Karpas-422 (cell line): ENCODE measurements at regions not wholly inside any gene's neighbourhood (a gene's known extent, or its start where the extent isn't known, plus 50 kb on each side); places are given as distances from the start of the nearest gene placed in this dataset.
A peak's percentile ranks its signal among the peaks of the same experiment; 100 is the strongest.

Experiments used
- DNase-seq: peaks from one replicate; pipeline ENCODE4 v3.0.0-alpha.2; 2015
- H2AFZ ChIP-seq: fragments of 200-600 bp; sonication (generic); 2 replicates; pipeline ENCODE4 v1.6.1; 2014; ENCODE audit warnings: antibody characterized with exemption, low read length, mixed read lengths
- H3K27ac ChIP-seq: fragments of 200-600 bp; sonication (generic); 2 replicates; pipeline ENCODE4 v1.5.1; 2014; ENCODE audit warnings: mild to moderate bottlenecking, low read length, moderate library complexity
- H3K27me3 ChIP-seq: fragments of 200-600 bp; sonication (generic); 2 replicates; pipeline ENCODE4 v1.6.1; 2014; ENCODE audit warnings: low read length, mixed read lengths
- H3K36me3 ChIP-seq: fragments of 200-600 bp; sonication (generic); 2 replicates; pipeline ENCODE4 v1.6.1; 2014; ENCODE audit warnings: low read length, mixed read lengths; ENCODE audit not compliant: insufficient read depth
- H3K4me1 ChIP-seq: fragments of 200-600 bp; sonication (generic); 2 replicates; pipeline ENCODE4 v1.6.1; 2014; ENCODE audit warnings: mild to moderate bottlenecking, low read length, mixed read lengths
- H3K4me2 ChIP-seq: fragments of 200-600 bp; sonication (generic); 2 replicates; pipeline ENCODE4 v1.6.1; 2014; ENCODE audit warnings: low read length, low read depth, mild to moderate bottlenecking; ENCODE audit not compliant: poor library complexity, severe bottlenecking
- H3K4me3 ChIP-seq: fragments of 200-600 bp; sonication (generic); 2 replicates; pipeline ENCODE4 v1.5.1; 2014; ENCODE audit warnings: mild to moderate bottlenecking, antibody characterized with exemption, low read length, mixed read lengths
- H3K79me2 ChIP-seq: fragments of 200-600 bp; sonication (generic); 2 replicates; pipeline ENCODE4 v1.6.1; 2014; ENCODE audit warnings: mild to moderate bottlenecking, low read length, mixed read lengths
- H3K9ac ChIP-seq: fragments of 200-600 bp; sonication (generic); 2 replicates; pipeline ENCODE4 v1.6.0; 2014; ENCODE audit warnings: low read length
- H3K9me2 ChIP-seq: fragments of 200-600 bp; sonication (generic), shearing (Covaris generic); replicated peaks from 2 replicates; pipeline ENCODE4 v1.6.0; 2014; ENCODE audit warnings: mild to moderate bottlenecking, low read length, moderate library complexity; ENCODE audit not compliant: insufficient read depth
- H3K9me3 ChIP-seq: fragments of 300-700, 200-600 bp; sonication (generic); 2 replicates; pipeline ENCODE4 v1.6.1; 2014; ENCODE audit warnings: low read length, mixed read lengths
- H4K20me1 ChIP-seq: fragments of 200-600 bp; sonication (generic); 2 replicates; pipeline ENCODE4 v1.6.1; 2014; ENCODE audit warnings: mild to moderate bottlenecking, antibody characterized with exemption, low read length, low read depth; ENCODE audit not compliant: insufficient read depth

DNA sequence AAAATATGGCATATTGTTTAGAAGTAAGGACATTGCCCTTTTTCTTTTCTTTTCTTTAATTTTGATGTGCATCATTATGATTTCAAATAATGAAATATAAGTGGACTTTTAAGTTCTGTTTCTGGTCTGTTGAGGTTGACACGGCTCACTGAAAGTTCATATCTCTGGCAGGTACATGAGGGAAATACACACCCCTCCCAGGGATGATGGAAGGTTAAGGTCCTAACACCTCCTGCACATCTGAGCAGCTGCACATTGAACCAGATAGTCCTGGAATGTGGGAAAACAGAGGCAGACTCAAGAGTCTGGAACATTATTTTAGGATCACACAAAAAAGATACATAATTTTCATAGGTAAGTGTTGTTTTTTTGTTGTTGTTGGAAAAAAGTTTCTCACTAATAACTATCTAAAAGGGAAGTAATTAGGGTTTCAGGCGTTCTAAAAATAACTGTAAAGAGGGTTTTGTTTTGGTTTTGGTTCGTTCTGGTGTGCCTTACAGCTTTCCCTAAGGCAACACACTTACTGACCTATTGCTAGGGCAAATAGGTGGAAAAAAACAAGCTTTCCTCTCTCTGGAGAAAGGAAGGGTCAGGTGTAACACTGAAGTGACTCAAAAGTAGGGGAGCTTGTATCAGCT is 201.2 kb upstream of the PRKCQ start:
- Histone ChIP-seq H3K27ac (no peak overlapping the region), H3K4me2 (no peak overlapping the region), H3K4me3 (no peak overlapping the region), H2AFZ (no peak overlapping the region), H3K9me3 (no peaks in the 10 kb centered on the region), H3K36me3 (no peaks in the 10 kb centered on the region), H3K4me1 (no peaks in the 10 kb centered on the region), H3K9me2 (no peaks in the 10 kb centered on the region), H3K27me3 (no peaks in the 10 kb centered on the region), H3K9ac (no peak overlapping the region), H3K79me2 (no peaks in the 10 kb centered on the region), H4K20me1 (no peaks in the 10 kb centered on the region)
- DNase-seq = no peak

DNA sequence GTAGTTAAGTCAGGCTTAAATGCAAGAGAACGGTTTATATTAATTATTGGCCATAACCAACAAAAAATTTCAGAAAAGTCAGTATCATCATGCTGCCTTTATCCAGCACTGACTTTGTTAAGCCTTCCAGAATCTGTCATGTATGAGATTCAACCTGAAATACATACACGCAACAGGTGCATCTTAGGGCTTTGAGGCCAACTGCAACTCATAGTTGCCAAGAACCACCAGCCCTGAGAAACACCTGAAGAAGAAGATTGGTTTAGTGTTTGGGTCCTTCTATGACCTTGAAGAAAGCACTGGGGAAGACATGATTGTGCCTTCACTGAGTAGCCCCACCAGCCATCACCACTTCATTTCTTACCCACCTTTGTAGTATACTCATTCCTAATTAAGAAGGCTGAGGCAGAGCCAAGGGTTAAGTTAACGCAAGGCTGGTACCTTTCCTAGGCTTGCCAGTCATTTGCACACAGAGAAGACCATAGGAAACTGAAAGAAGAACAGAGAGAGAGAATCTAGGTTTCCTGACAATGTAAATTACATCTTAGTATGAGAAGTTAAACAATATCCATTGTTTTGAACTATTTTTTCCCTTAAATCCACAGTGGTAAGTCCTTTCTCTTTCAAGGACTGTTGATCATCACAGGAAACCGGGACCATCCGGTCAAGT is 200.1 kb upstream of the PRKCQ start:
- Histone ChIP-seq H3K36me3 (no peaks in the 10 kb centered on the region), H3K4me2 (no peak overlapping the region), H3K27ac (no peak overlapping the region), H3K9me2 (no peaks in the 10 kb centered on the region), H3K79me2 (no peaks in the 10 kb centered on the region), H3K9ac (no peak overlapping the region), H3K9me3 (no peaks in the 10 kb centered on the region), H3K4me1 (no peaks in the 10 kb centered on the region), H4K20me1 (no peaks in the 10 kb centered on the region), H3K4me3 (no peak overlapping the region), H3K27me3 (no peaks in the 10 kb centered on the region), H2AFZ (no peak overlapping the region)
- DNase-seq = no peak

GRCh38 chr10:6778992-6779701 is 199.1 kb upstream of the PRKCQ start:
- no peak overlapping the region for H3K9ac ChIP-seq
- no peaks in the 10 kb centered on the region for H3K9me2 ChIP-seq
- H3K4me1 ChIP-seq = no peaks in the 10 kb centered on the region
- no peaks in the 10 kb centered on the region for H3K36me3 ChIP-seq
- no peaks in the 10 kb centered on the region for H3K79me2 ChIP-seq
- no peak overlapping the region for H3K4me3 ChIP-seq
- no peaks in the 10 kb centered on the region for H4K20me1 ChIP-seq
- H3K27me3 ChIP-seq = no peaks in the 10 kb centered on the region
- no peaks in the 10 kb centered on the region for H3K9me3 ChIP-seq
- no peak overlapping the region for H3K4me2 ChIP-seq
- no peak overlapping the region for H3K27ac ChIP-seq
- DNase-seq = no peak
- no peak overlapping the region for H2AFZ ChIP-seq

GRCh38 chr10:6776170-6776569 is 196.1 kb upstream of the PRKCQ start:
- Histone ChIP-seq H2AFZ (no peak overlapping the region), H4K20me1 (no peaks in the 10 kb centered on the region), H3K79me2 (no peaks in the 10 kb centered on the region), H3K4me3 (no peak overlapping the region), H3K27me3 (no peaks in the 10 kb centered on the region), H3K4me2 (no peak overlapping the region), H3K27ac (no peak overlapping the region), H3K9me3 (no peaks in the 10 kb centered on the region), H3K4me1 (no peaks in the 10 kb centered on the region), H3K36me3 (no peaks in the 10 kb centered on the region), H3K9ac (no peak overlapping the region), H3K9me2 (no peaks in the 10 kb centered on the region)
- DNase-seq = no peak

- Histone ChIP-seq H3K4me2 (no peak overlapping the region), H3K9ac (no peak overlapping the region), H3K4me3 (no peak overlapping the region), H3K4me1 (no peaks in the 10 kb centered on the region), H3K79me2 (no peaks in the 10 kb centered on the region), H3K27ac (no peak overlapping the region), H4K20me1 (no peaks in the 10 kb centered on the region), H3K36me3 (no peaks in the 10 kb centered on the region), H3K27me3 (no peaks in the 10 kb centered on the region), H3K9me2 (no peaks in the 10 kb centered on the region), H2AFZ (no peak overlapping the region), H3K9me3 (no peaks in the 10 kb centered on the region)
- DNase-seq = no peak
Measured at GRCh38 chr10:6774406-6774805, 194.3 kb upstream of the PRKCQ start.

DNA sequence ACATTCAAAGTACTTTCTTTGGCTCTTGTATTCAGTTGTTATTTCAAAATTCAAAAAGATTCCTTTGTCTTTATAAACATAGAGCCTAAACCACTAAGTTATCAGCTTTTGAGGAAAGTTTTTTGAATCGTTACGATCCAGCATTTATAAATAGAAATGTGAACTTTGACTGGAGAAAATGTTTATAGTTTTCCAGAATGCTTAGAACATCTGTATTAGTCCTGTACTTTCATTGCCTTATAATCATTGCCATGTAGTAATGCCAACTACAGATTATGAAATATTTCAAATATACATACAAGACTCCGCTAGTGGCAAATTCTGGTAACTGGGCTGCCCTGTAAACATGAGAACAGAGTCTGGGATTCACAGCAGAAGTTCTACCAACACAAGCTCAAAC is 191.3 kb upstream of the PRKCQ start:
- Histone ChIP-seq H3K9me3 (no peaks in the 10 kb centered on the region), H3K4me1 (no peaks in the 10 kb centered on the region), H3K27ac (no peak overlapping the region), H3K4me3 (no peak overlapping the region), H3K79me2 (no peaks in the 10 kb centered on the region), H3K36me3 (no peaks in the 10 kb centered on the region), H3K4me2 (no peak overlapping the region), H3K9me2 (no peaks in the 10 kb centered on the region), H3K9ac (no peak overlapping the region), H2AFZ (no peak overlapping the region), H4K20me1 (no peaks in the 10 kb centered on the region), H3K27me3 (no peaks in the 10 kb centered on the region)
- DNase-seq = no peak

- H3K4me3 ChIP-seq = no peak overlapping the region
- no peaks in the 10 kb centered on the region for H3K36me3 ChIP-seq
- no peak overlapping the region for H3K9ac ChIP-seq
- DNase-seq = no peak
- H3K9me3 ChIP-seq = no peaks in the 10 kb centered on the region
- H4K20me1 ChIP-seq = no peaks in the 10 kb centered on the region
- H3K79me2 ChIP-seq = no peaks in the 10 kb centered on the region
- H3K27me3 ChIP-seq = no peaks in the 10 kb centered on the region
- no peak overlapping the region for H2AFZ ChIP-seq
- H3K4me2 ChIP-seq = no peak overlapping the region
- no peaks in the 10 kb centered on the region for H3K4me1 ChIP-seq
- H3K9me2 ChIP-seq = no peaks in the 10 kb centered on the region
- H3K27ac ChIP-seq = no peak overlapping the region
Measured at GRCh38 chr10:6770846-6771245, 190.8 kb upstream of the PRKCQ start.

DNA sequence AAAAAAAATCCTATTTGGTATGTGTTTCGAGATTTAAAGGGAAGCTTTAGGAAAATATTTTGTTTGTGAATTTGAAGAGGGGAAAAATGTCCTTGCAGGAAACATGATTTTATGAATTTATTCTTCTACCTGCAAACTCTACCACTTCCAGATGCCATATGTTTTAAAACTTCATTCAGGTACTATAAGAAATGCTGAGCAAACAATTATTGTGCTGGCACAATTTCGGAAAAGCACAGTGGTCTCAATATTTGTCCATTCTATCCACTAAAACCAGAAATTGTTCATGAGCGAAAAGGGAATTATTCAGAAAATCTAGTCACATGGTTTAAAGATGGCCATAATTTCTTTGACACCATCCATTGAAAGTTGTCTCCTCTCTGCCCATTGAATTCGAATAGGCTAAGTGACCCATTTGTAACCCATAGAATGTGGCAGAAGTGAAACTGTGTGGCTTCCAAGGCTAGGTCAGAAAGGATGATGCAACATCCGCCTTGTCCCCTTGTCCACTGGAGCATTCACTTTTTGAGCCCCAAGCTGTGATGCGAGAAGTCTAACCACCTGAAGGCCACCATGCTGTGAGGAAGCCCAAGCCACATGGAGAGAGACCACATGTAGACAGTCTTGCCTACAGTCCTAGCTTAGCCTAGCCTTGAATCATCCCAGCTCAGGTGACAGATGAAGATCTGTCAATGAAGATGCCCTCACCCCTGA is 189.8 kb upstream of the PRKCQ start:
- H3K4me2 ChIP-seq = no peak overlapping the region
- H3K27ac ChIP-seq = no peak overlapping the region
- H3K9ac ChIP-seq = no peak overlapping the region
- H3K9me3 ChIP-seq = no peaks in the 10 kb centered on the region
- DNase-seq = peak; percentile 48
- no peaks in the 10 kb centered on the region for H3K27me3 ChIP-seq
- H2AFZ ChIP-seq = no peak overlapping the region
- H3K4me1 ChIP-seq = no peaks in the 10 kb centered on the region
- H3K79me2 ChIP-seq = no peaks in the 10 kb centered on the region
- H4K20me1 ChIP-seq = no peaks in the 10 kb centered on the region
- no peaks in the 10 kb centered on the region for H3K9me2 ChIP-seq
- H3K36me3 ChIP-seq = no peaks in the 10 kb centered on the region
- no peak overlapping the region for H3K4me3 ChIP-seq
